ENCODE measurements at regions not wholly inside any gene's neighbourhood (a gene's known extent, or its start where the extent isn't known, plus 50 kb on each side); places are given as distances from the start of the nearest gene placed in this dataset.

- TF ChIP-seq POLR2A (IDR thresholded peaks at IDR 0.05; ENCODE audit: low read length) (no peak), GATA1 (IDR thresholded peaks at IDR 0.05; ENCODE audit: low read depth, low read length) (no peak)
These were observed 162.7 kb downstream of the SP3 start for GRCh38 chr2:173802518-173802917.

Data from erythroblast (primary cell).